Caco-2 (cell line): ENCODE measurements at regions not wholly inside any gene's neighbourhood (a gene's known extent, or its start where the extent isn't known, plus 50 kb on each side); places are given as distances from the start of the nearest gene placed in this dataset.
"Not testable (repeated sequence)": the region's sequence is repeated elsewhere in the genome, so short reads cannot be mapped to it uniquely, and the experiment has no call there.

ENCODE experiments used
- BruUV-seq: library from RNA; stranded (reverse); fragments of 400-500 nt; replicated peaks from 2 replicates; lab custom pipeline; 2021; lab: Mats Ljungman, UMichigan
- CTCF ChIA-PET: fragments of 300-600 bp; sonication (Branson Sonifier 250); formaldehyde crosslinking; loops from one replicate; lab custom pipeline; 2022; ENCODE audit warnings: antibody characterized with exemption; lab: Charles Lee
- POLR2A ChIA-PET: fragments of 300-600 bp; sonication (Branson Sonifier 250); formaldehyde crosslinking; loops from one replicate; lab custom pipeline; 2022; ENCODE audit warnings: antibody characterized with exemption; lab: Charles Lee
- DNase-seq, 2 experiments: peaks; one replicate each; pipeline versions ENCODE4 v3.0.0 to v3.0.0-alpha.2; 2020 to 2022
- H3K27me3 ChIP-seq: replicated peaks from 2 replicates; pipeline ENCODE4 v1.6.0; 2011; ENCODE audit warnings: low read length; ENCODE audit not compliant: control insufficient read depth, insufficient read depth
- H3K36me3 ChIP-seq: 2 replicates; pipeline ENCODE4 v1.5.1; 2011; ENCODE audit warnings: low read length; ENCODE audit not compliant: control insufficient read depth, insufficient read depth
- H3K4me1 ChIP-seq: fragments of 250-450 bp; sonication (Bioruptor Pico); 2 replicates; pipeline ENCODE4 v1.5.1; 2020; ENCODE audit warnings: mild to moderate bottlenecking
- H3K4me3 ChIP-seq: 2 replicates; pipeline ENCODE4 v1.5.1; 2011; ENCODE audit warnings: low read depth, mild to moderate bottlenecking, control low read depth, low read length
- H3K9me3 ChIP-seq: fragments of 250-450 bp; sonication (Bioruptor Pico); 2 replicates; pipeline ENCODE4 v1.5.1; 2020; ENCODE audit warnings: mild to moderate bottlenecking, moderate library complexity
- H3K27ac Mint-ChIP-seq: one replicate; pipeline ENCODE4 v1.8.0; 2022; ENCODE audit warnings: mixed read lengths; ENCODE audit not compliant: unreplicated experiment
- H3K27me3 Mint-ChIP-seq: one replicate; pipeline ENCODE4 v1.8.0; 2022; ENCODE audit warnings: mixed read lengths; ENCODE audit not compliant: insufficient read depth, unreplicated experiment
- H3K36me3 Mint-ChIP-seq: one replicate; pipeline ENCODE4 v1.8.0; 2022; ENCODE audit warnings: mild to moderate bottlenecking, mixed read lengths; ENCODE audit not compliant: insufficient read depth, unreplicated experiment
- H3K4me1 Mint-ChIP-seq: one replicate; pipeline ENCODE4 v1.8.0; 2022; ENCODE audit warnings: low read depth, mixed read lengths; ENCODE audit not compliant: unreplicated experiment
- H3K4me3 Mint-ChIP-seq: one replicate; pipeline ENCODE4 v1.8.0; 2022; ENCODE audit warnings: mild to moderate bottlenecking, moderate library complexity, mixed read lengths; ENCODE audit not compliant: unreplicated experiment
- H3K9me3 Mint-ChIP-seq: one replicate; pipeline ENCODE4 v1.8.0; 2022; ENCODE audit warnings: mixed read lengths; ENCODE audit not compliant: unreplicated experiment
- intact Hi-C: fragments of 100-400 bp; cut with micrococcal nuclease; formaldehyde crosslinking; loops from one replicate; pipeline ENCODE4 v1.10.0; 2022; ENCODE audit not compliant: unreplicated experiment
- TF ChIP-seq, protein P1 (sequence below), 2 experiments: fragments of 200-600 bp in 1 of 2; IDR thresholded peaks; 1 replicate in 1 of 2; 2 replicates in 1 of 2; pipeline versions ENCODE4 v1.5.1 to v1.8.0; 2011 to 2022; ENCODE audit warnings: antibody characterized with exemption in 1 of 2, control low read depth in 1 of 2, inconsistent platforms in 1 of 2, low read depth in 1 of 2, low read length in 1 of 2, mild to moderate bottlenecking in 1 of 2, moderate library complexity in 1 of 2; ENCODE audit not compliant: insufficient read depth in 1 of 2, severe bottlenecking in 1 of 2, unreplicated experiment in 1 of 2

DNA sequence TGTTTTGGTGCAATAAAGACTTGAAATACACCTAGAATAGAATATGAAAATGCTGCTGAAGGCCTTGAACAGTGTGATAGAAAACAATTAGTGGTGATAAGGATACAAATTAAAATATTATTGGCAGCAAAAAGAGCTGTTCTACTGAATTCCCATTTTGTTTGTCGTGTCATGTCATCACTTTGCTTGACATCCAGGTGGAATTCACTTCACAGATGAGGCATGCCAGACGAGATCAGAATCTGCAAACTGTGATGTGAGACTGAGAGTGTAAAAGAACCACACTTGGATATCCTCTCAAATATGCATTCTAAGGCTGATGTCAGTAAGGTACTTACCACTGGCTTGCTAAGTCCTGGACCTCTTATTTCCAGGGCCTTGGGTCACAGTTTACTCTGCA lies 635.1 kb upstream of the STXBP6 start:
- Mint-ChIP-seq H3K27me3 (no peaks in the 10 kb centered on the region), H3K4me1 (no peaks in the 10 kb centered on the region), H3K36me3 (no peaks in the 10 kb centered on the region), H3K4me3 (no peak overlapping the region), H3K27ac (no peak overlapping the region), H3K9me3 (no peaks in the 10 kb centered on the region)
- POLR2A ChIA-PET, result no interaction called here
- no peak for DNase-seq
- Histone ChIP-seq H3K4me1 (no peaks in the 10 kb centered on the region), H3K27me3 (no peaks in the 10 kb centered on the region), H3K36me3 (no peaks in the 10 kb centered on the region), H3K4me3 (no peak overlapping the region), H3K9me3 (no peaks in the 10 kb centered on the region)
- intact Hi-C loops, result no loop called here
- BruUV-seq, result no TSS peak
- CTCF ChIA-PET, result no interaction called here
- TF ChIP-seq, protein P1, sequence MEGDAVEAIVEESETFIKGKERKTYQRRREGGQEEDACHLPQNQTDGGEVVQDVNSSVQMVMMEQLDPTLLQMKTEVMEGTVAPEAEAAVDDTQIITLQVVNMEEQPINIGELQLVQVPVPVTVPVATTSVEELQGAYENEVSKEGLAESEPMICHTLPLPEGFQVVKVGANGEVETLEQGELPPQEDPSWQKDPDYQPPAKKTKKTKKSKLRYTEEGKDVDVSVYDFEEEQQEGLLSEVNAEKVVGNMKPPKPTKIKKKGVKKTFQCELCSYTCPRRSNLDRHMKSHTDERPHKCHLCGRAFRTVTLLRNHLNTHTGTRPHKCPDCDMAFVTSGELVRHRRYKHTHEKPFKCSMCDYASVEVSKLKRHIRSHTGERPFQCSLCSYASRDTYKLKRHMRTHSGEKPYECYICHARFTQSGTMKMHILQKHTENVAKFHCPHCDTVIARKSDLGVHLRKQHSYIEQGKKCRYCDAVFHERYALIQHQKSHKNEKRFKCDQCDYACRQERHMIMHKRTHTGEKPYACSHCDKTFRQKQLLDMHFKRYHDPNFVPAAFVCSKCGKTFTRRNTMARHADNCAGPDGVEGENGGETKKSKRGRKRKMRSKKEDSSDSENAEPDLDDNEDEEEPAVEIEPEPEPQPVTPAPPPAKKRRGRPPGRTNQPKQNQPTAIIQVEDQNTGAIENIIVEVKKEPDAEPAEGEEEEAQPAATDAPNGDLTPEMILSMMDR (IDR thresholded peaks at IDR 0.05; ENCODE audit: insufficient read depth in 1 of 2, low read depth in 1 of 2, low read length in 1 of 2, severe bottlenecking in 1 of 2, unreplicated experiment in 1 of 2), result no peak

DNA sequence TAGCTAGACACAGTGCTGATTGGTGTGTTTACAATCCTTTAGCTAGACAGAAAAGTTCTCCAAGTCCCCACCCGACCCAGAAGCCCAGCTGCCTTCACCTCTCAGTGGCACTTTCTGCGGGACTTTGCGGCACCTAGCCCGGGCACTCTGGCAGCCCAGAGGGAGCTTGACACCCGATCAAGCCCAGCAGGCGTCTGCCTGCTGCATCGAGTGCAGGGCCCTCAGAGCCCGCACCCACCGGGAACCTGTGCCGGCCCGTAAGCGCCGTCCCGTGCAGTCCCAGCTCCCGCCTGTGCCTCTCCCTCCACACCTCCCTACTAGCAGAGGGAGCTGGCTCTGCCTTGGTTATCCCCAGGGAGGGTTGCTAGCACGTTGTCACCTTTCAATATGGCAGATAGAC lies 631.0 kb upstream of the STXBP6 start:
- CTCF ChIA-PET, result no interaction called here
- H3K9me3 ChIP-seq, result no peaks in the 10 kb centered on the region
- Mint-ChIP-seq H3K27ac (no peak overlapping the region), H3K9me3 (no peaks in the 10 kb centered on the region), H3K36me3 (no peaks in the 10 kb centered on the region), H3K4me3 (no peak overlapping the region), H3K27me3 (peaks cover 3% of the 10 kb centered on the region), H3K4me1 (no peaks in the 10 kb centered on the region)
- no peaks in the 10 kb centered on the region for H3K27me3 ChIP-seq
- POLR2A ChIA-PET, result no interaction called here
- H3K4me1 ChIP-seq, result no peaks in the 10 kb centered on the region
- H3K36me3 ChIP-seq, result no peaks in the 10 kb centered on the region
- no peak overlapping the region for H3K4me3 ChIP-seq
- BruUV-seq, result no TSS peak
- TF ChIP-seq, protein P1 (IDR thresholded peaks at IDR 0.05; ENCODE audit: insufficient read depth in 1 of 2, low read depth in 1 of 2, low read length in 1 of 2, severe bottlenecking in 1 of 2, unreplicated experiment in 1 of 2), result no peak
- intact Hi-C loops, result no loop called here
- DNase-seq, result no peak

DNA sequence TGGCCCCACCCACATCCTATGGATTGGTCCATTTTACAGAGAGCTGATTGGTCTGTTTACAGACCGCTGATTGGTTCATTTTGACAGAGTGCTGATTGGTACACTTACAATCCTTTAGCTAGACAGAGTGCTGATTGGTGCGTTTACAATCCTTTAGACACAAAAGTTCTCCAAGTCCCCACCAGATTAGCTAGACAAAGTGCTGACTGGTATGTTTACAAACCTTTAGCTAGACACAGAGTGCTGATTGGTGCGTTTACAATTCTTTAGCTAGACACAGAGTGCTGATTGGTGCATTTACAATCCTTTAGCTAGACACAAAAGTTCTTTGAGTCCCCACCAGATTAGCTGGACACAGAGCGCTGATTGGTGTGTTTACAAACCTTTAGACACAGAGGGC lies 630.6 kb upstream of the STXBP6 start:
- H3K9me3 Mint-ChIP-seq, H3K27me3 Mint-ChIP-seq, H3K36me3 Mint-ChIP-seq, DNase-seq, intact Hi-C loops, H3K36me3 ChIP-seq, H3K4me3 ChIP-seq, H3K4me1 Mint-ChIP-seq, H3K9me3 ChIP-seq, POLR2A ChIA-PET, H3K27me3 ChIP-seq, H3K4me3 Mint-ChIP-seq, H3K4me1 ChIP-seq, H3K27ac Mint-ChIP-seq, CTCF ChIA-PET, BruUV-seq: not testable (repeated sequence)

DNA sequence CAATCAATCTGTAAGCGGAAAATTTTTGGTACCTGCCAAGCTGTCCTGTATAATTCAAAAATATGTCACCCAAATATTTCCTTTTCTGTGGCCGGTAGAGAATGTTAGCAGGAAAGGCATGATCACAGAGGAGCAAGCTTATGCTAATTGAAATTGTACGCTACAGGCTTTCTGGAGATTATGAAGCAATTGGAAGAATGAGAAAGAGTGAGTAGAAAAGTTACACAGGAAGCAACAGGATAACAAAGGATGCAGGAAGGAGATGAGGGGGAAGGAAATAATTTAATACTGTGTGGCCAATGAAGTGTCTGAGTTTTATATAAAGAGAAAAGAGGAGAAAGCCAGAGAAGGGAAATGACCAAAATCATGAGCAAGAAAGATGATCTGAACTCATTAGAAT lies 627.2 kb upstream of the STXBP6 start:
- DNase-seq, result no peak
- no peaks in the 10 kb centered on the region for H3K9me3 Mint-ChIP-seq
- no peak overlapping the region for H3K27ac Mint-ChIP-seq
- intact Hi-C loops, result no loop called here
- H3K4me3 Mint-ChIP-seq, result no peak overlapping the region
- Histone ChIP-seq H3K4me1 (no peaks in the 10 kb centered on the region), H3K9me3 (no peaks in the 10 kb centered on the region), H3K36me3 (no peaks in the 10 kb centered on the region), H3K27me3 (no peaks in the 10 kb centered on the region), H3K4me3 (no peak overlapping the region)
- H3K27me3 Mint-ChIP-seq, result peaks cover 3% of the 10 kb centered on the region
- no peaks in the 10 kb centered on the region for H3K36me3 Mint-ChIP-seq
- CTCF ChIA-PET, result no interaction called here
- H3K4me1 Mint-ChIP-seq, result no peaks in the 10 kb centered on the region
- POLR2A ChIA-PET, result no interaction called here
- BruUV-seq, result no TSS peak
- TF ChIP-seq, protein P1 (IDR thresholded peaks at IDR 0.05; ENCODE audit: insufficient read depth in 1 of 2, low read depth in 1 of 2, low read length in 1 of 2, severe bottlenecking in 1 of 2, unreplicated experiment in 1 of 2), result no peak
